ENCODE measurements at regions not wholly inside any gene's neighbourhood (a gene's known extent, or its start where the extent isn't known, plus 50 kb on each side); places are given as distances from the start of the nearest gene placed in this dataset.

- TF ChIP-seq, protein P1, sequence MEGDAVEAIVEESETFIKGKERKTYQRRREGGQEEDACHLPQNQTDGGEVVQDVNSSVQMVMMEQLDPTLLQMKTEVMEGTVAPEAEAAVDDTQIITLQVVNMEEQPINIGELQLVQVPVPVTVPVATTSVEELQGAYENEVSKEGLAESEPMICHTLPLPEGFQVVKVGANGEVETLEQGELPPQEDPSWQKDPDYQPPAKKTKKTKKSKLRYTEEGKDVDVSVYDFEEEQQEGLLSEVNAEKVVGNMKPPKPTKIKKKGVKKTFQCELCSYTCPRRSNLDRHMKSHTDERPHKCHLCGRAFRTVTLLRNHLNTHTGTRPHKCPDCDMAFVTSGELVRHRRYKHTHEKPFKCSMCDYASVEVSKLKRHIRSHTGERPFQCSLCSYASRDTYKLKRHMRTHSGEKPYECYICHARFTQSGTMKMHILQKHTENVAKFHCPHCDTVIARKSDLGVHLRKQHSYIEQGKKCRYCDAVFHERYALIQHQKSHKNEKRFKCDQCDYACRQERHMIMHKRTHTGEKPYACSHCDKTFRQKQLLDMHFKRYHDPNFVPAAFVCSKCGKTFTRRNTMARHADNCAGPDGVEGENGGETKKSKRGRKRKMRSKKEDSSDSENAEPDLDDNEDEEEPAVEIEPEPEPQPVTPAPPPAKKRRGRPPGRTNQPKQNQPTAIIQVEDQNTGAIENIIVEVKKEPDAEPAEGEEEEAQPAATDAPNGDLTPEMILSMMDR (IDR thresholded peaks at IDR 0.05 in 8 of 11, conservative IDR thresholded peaks at IDR 0.05 in 3 of 11) = no peak
- TF ChIP-seq POLR2AphosphoS5 (IDR thresholded peaks at IDR 0.05) = no peak
These were observed 303.7 kb upstream of the PLD5 start for GRCh38 chr1:242828199-242828598.

Data from spleen (tissue), 7 donors.